Caco-2 (cell line): ENCODE measurements at regions not wholly inside any gene's neighbourhood (a gene's known extent, or its start where the extent isn't known, plus 50 kb on each side); places are given as distances from the start of the nearest gene placed in this dataset.

Experiments
- BruUV-seq: library from RNA; stranded (reverse); fragments of 400-500 nt; replicated peaks from 2 replicates; lab custom pipeline; 2021; lab: Mats Ljungman, UMichigan
- CTCF ChIA-PET: fragments of 300-600 bp; sonication (Branson Sonifier 250); formaldehyde crosslinking; loops from one replicate; lab custom pipeline; 2022; ENCODE audit warnings: antibody characterized with exemption; lab: Charles Lee
- POLR2A ChIA-PET: fragments of 300-600 bp; sonication (Branson Sonifier 250); formaldehyde crosslinking; loops from one replicate; lab custom pipeline; 2022; ENCODE audit warnings: antibody characterized with exemption; lab: Charles Lee
- DNase-seq, 2 experiments: peaks; one replicate each; pipeline versions ENCODE4 v3.0.0 to v3.0.0-alpha.2; 2020 to 2022
- H3K27me3 ChIP-seq: replicated peaks from 2 replicates; pipeline ENCODE4 v1.6.0; 2011; ENCODE audit warnings: low read length; ENCODE audit not compliant: control insufficient read depth, insufficient read depth
- H3K36me3 ChIP-seq: 2 replicates; pipeline ENCODE4 v1.5.1; 2011; ENCODE audit warnings: low read length; ENCODE audit not compliant: control insufficient read depth, insufficient read depth
- H3K4me1 ChIP-seq: fragments of 250-450 bp; sonication (Bioruptor Pico); 2 replicates; pipeline ENCODE4 v1.5.1; 2020; ENCODE audit warnings: mild to moderate bottlenecking
- H3K4me3 ChIP-seq: 2 replicates; pipeline ENCODE4 v1.5.1; 2011; ENCODE audit warnings: low read depth, mild to moderate bottlenecking, control low read depth, low read length
- H3K9me3 ChIP-seq: fragments of 250-450 bp; sonication (Bioruptor Pico); 2 replicates; pipeline ENCODE4 v1.5.1; 2020; ENCODE audit warnings: mild to moderate bottlenecking, moderate library complexity
- H3K27ac Mint-ChIP-seq: one replicate; pipeline ENCODE4 v1.8.0; 2022; ENCODE audit warnings: mixed read lengths; ENCODE audit not compliant: unreplicated experiment
- H3K27me3 Mint-ChIP-seq: one replicate; pipeline ENCODE4 v1.8.0; 2022; ENCODE audit warnings: mixed read lengths; ENCODE audit not compliant: insufficient read depth, unreplicated experiment
- H3K36me3 Mint-ChIP-seq: one replicate; pipeline ENCODE4 v1.8.0; 2022; ENCODE audit warnings: mild to moderate bottlenecking, mixed read lengths; ENCODE audit not compliant: insufficient read depth, unreplicated experiment
- H3K4me1 Mint-ChIP-seq: one replicate; pipeline ENCODE4 v1.8.0; 2022; ENCODE audit warnings: low read depth, mixed read lengths; ENCODE audit not compliant: unreplicated experiment
- H3K4me3 Mint-ChIP-seq: one replicate; pipeline ENCODE4 v1.8.0; 2022; ENCODE audit warnings: mild to moderate bottlenecking, moderate library complexity, mixed read lengths; ENCODE audit not compliant: unreplicated experiment
- H3K9me3 Mint-ChIP-seq: one replicate; pipeline ENCODE4 v1.8.0; 2022; ENCODE audit warnings: mixed read lengths; ENCODE audit not compliant: unreplicated experiment
- CTCF ChIP-seq, 2 experiments: fragments of 200-600 bp in 1 of 2; IDR thresholded peaks; 1 replicate in 1 of 2; 2 replicates in 1 of 2; pipeline versions ENCODE4 v1.5.1 to v1.8.0; 2011 to 2022; ENCODE audit warnings: antibody characterized with exemption in 1 of 2, control low read depth in 1 of 2, inconsistent platforms in 1 of 2, low read depth in 1 of 2, low read length in 1 of 2, mild to moderate bottlenecking in 1 of 2, moderate library complexity in 1 of 2; ENCODE audit not compliant: insufficient read depth in 1 of 2, severe bottlenecking in 1 of 2, unreplicated experiment in 1 of 2
- intact Hi-C: fragments of 100-400 bp; cut with micrococcal nuclease; formaldehyde crosslinking; loops from one replicate; pipeline ENCODE4 v1.10.0; 2022; ENCODE audit not compliant: unreplicated experiment

- Mint-ChIP-seq H3K27ac (no peak overlapping the region), H3K4me1 (peaks cover 10% of the 10 kb centered on the region), H3K4me3 (no peak overlapping the region), H3K27me3 (no peaks in the 10 kb centered on the region), H3K36me3 (no peaks in the 10 kb centered on the region), H3K9me3 (no peaks in the 10 kb centered on the region)
- no peaks in the 10 kb centered on the region for H3K27me3 ChIP-seq
- no peaks in the 10 kb centered on the region for H3K4me1 ChIP-seq
- no peaks in the 10 kb centered on the region for H3K9me3 ChIP-seq
- no peak for TF ChIP-seq CTCF (IDR thresholded peaks at IDR 0.05; ENCODE audit: insufficient read depth in 1 of 2, low read depth in 1 of 2, low read length in 1 of 2, severe bottlenecking in 1 of 2, unreplicated experiment in 1 of 2)
- BruUV-seq: no TSS peak
- no peak overlapping the region for H3K4me3 ChIP-seq
- POLR2A ChIA-PET: no interaction called here
- no peak for DNase-seq
- no peaks in the 10 kb centered on the region for H3K36me3 ChIP-seq
- intact Hi-C loops: no loop called here
- CTCF ChIA-PET: no interaction called here
Measured at GRCh38 chr10:2023687-2024086, 286.4 kb upstream of the ADARB2 start.

GRCh38 chr10:2022401-2022800 lies 285.1 kb upstream of the ADARB2 start:
- no peaks in the 10 kb centered on the region for H3K9me3 Mint-ChIP-seq
- TF ChIP-seq CTCF (IDR thresholded peaks at IDR 0.05; ENCODE audit: insufficient read depth in 1 of 2, low read depth in 1 of 2, low read length in 1 of 2, severe bottlenecking in 1 of 2, unreplicated experiment in 1 of 2): no peak
- Histone ChIP-seq H3K4me3 (no peak overlapping the region), H3K36me3 (no peaks in the 10 kb centered on the region), H3K27me3 (no peaks in the 10 kb centered on the region), H3K4me1 (no peaks in the 10 kb centered on the region), H3K9me3 (no peaks in the 10 kb centered on the region)
- no peaks in the 10 kb centered on the region for H3K36me3 Mint-ChIP-seq
- intact Hi-C loops: no loop called here
- BruUV-seq: no TSS peak
- no peak overlapping the region for H3K4me3 Mint-ChIP-seq
- ChIA-PET POLR2A (interaction anchor here (0.6 kb wide), 1 partner anchor 117 kb away, joined by 5 read pairs; no protein-coding TSS in a partner anchor), CTCF (no interaction called here)
- no peak overlapping the region for H3K27ac Mint-ChIP-seq
- no peak for DNase-seq
- H3K27me3 Mint-ChIP-seq: peaks cover under 1% of the 10 kb centered on the region
- H3K4me1 Mint-ChIP-seq: peaks cover 10% of the 10 kb centered on the region

- H3K4me1 ChIP-seq: no peaks in the 10 kb centered on the region
Measured at GRCh38 chr10:2020836-2021235, 283.5 kb upstream of the ADARB2 start.

More at GRCh38 chr10:2020836-2021235, 283.5 kb upstream of the ADARB2 start:
- no peaks in the 10 kb centered on the region for H3K9me3 ChIP-seq
- intact Hi-C loops: no loop called here
- H3K27me3 ChIP-seq: no peaks in the 10 kb centered on the region
- peaks cover 4% of the 10 kb centered on the region for H3K27me3 Mint-ChIP-seq
- ChIA-PET POLR2A (interaction anchor here (0.6 kb wide), 1 partner anchor 21 kb away, joined by 7 read pairs; no protein-coding TSS in a partner anchor), CTCF (no interaction called here)
- H3K4me3 ChIP-seq: no peak overlapping the region
- DNase-seq: no peak
- no peak overlapping the region for H3K27ac Mint-ChIP-seq
- BruUV-seq: no TSS peak
- no peaks in the 10 kb centered on the region for H3K9me3 Mint-ChIP-seq
- TF ChIP-seq CTCF (IDR thresholded peaks at IDR 0.05; ENCODE audit: insufficient read depth in 1 of 2, low read depth in 1 of 2, low read length in 1 of 2, severe bottlenecking in 1 of 2, unreplicated experiment in 1 of 2): no peak
- H3K4me1 Mint-ChIP-seq: peaks cover 10% of the 10 kb centered on the region
- H3K4me3 Mint-ChIP-seq: no peak overlapping the region
- H3K36me3 Mint-ChIP-seq: no peaks in the 10 kb centered on the region
- no peaks in the 10 kb centered on the region for H3K36me3 ChIP-seq
